A673 (cell line): ENCODE measurements at regions not wholly inside any gene's neighbourhood (a gene's known extent, or its start where the extent isn't known, plus 50 kb on each side); places are given as distances from the start of the nearest gene placed in this dataset.

Source experiments
- BruUV-seq: library from RNA; stranded (reverse); fragments of 400-500 nt; replicated peaks from 2 replicates; lab custom pipeline; 2021; lab: Mats Ljungman, UMichigan
- CTCF ChIA-PET: fragments of 300-600 bp; sonication (Branson Sonifier 250); formaldehyde crosslinking; loops from one replicate; lab custom pipeline; 2022; ENCODE audit warnings: antibody characterized with exemption; lab: Charles Lee
- POLR2A ChIA-PET: fragments of 300-600 bp; sonication (Branson Sonifier 250); formaldehyde crosslinking; loops from one replicate; lab custom pipeline; 2022; ENCODE audit warnings: antibody characterized with exemption; ENCODE audit not compliant: low non-redundant PET; lab: Charles Lee
- DNase-seq: peaks from one replicate; pipeline ENCODE4 v3.0.0-alpha.2; 2015; ENCODE audit warnings: low spot score
- H3K27ac ChIP-seq: fragments of 200-600 bp; sonication (generic); 2 replicates; pipeline ENCODE4 v1.5.1; 2016; ENCODE audit warnings: mixed run types, low read depth, mild to moderate bottlenecking, mixed read lengths, antibody characterized with exemption, low read length; ENCODE audit not compliant: poor library complexity, severe bottlenecking
- H3K27me3 ChIP-seq: fragments of 200-600 bp; sonication (generic); replicated peaks from 2 replicates; pipeline ENCODE4 v1.6.1; 2017; ENCODE audit warnings: mixed run types, low read depth, mild to moderate bottlenecking, mixed read lengths, antibody characterized with exemption, low read length; ENCODE audit not compliant: insufficient read depth, poor library complexity
- H3K36me3 ChIP-seq: fragments of 200-600 bp; sonication (generic); 2 replicates; pipeline ENCODE4 v1.6.1; 2016; ENCODE audit warnings: mixed run types, mild to moderate bottlenecking, mixed read lengths, antibody characterized with exemption, low read length; ENCODE audit not compliant: insufficient read depth, poor library complexity, severe bottlenecking
- H3K4me1 ChIP-seq: fragments of 200-600 bp; sonication (generic); 2 replicates; pipeline ENCODE4 v1.6.1; 2017; ENCODE audit warnings: mixed run types, mild to moderate bottlenecking, mixed read lengths, antibody characterized with exemption, low read length; ENCODE audit not compliant: insufficient read depth, poor library complexity, severe bottlenecking
- H3K4me3 ChIP-seq: fragments of 200-600 bp; sonication (generic); 2 replicates; pipeline ENCODE4 v1.5.1; 2016; ENCODE audit warnings: low read depth, mixed run types, mild to moderate bottlenecking, mixed read lengths, low read length; ENCODE audit not compliant: poor library complexity, severe bottlenecking
- H3K9me3 ChIP-seq: fragments of 200-600 bp; sonication (generic); 2 replicates; pipeline ENCODE4 v1.6.1; 2016; ENCODE audit warnings: mixed run types, low read depth, mild to moderate bottlenecking, mixed read lengths, antibody characterized with exemption, low read length; ENCODE audit not compliant: poor library complexity, severe bottlenecking
- EZH2 ChIP-seq: fragments of 200-600 bp; sonication (generic); IDR thresholded peaks from 2 replicates; pipeline ENCODE4 v1.6.1; 2017; ENCODE audit warnings: borderline replicate concordance, low read depth, mild to moderate bottlenecking, mixed read lengths, antibody characterized with exemption, low read length; ENCODE audit not compliant: poor library complexity, severe bottlenecking
- intact Hi-C: fragments of 100-400 bp; cut with micrococcal nuclease; formaldehyde crosslinking; loops from one replicate; pipeline ENCODE4 v1.10.0; 2022; ENCODE audit not compliant: unreplicated experiment
- TF ChIP-seq, protein P1 (sequence below): fragments of 300-800, 200-600 bp; sonication (generic); conservative IDR thresholded peaks from 2 replicates; pipeline ENCODE4 v1.5.1; 2017; ENCODE audit warnings: low read depth, mild to moderate bottlenecking, antibody characterized with exemption, low read length, moderate library complexity, mixed read lengths

DNA sequence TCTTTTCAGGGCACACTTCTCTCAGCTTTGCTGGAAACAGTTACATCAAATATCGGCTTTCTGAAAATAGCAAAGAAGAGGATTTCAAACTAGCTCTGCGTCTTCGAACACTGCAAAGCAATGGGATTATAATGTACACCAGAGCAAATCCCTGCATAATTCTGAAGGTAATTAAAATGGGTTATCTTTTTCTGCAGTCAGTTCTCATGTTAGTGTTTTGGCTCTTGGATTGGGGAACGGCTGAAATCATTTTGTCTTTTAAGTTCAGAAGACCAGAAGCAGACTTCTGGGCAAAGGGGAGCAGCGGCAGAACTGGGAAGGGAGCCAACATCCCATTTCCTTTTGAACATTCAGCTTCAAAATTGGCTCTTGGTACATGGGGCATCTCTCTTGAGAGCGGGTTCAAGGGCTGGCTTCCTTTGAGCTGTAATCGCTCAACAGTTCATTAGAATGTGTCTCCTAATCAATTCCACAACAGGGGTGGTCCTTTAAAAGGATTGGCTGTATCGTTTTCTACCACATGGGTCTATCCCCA is 110.2 kb upstream of the MTNR1B start:
- ChIA-PET POLR2A (no interaction called here), CTCF (no interaction called here)
- Histone ChIP-seq H3K27me3 (no peaks in the 10 kb centered on the region), H3K9me3 (no peaks in the 10 kb centered on the region), H3K4me3 (no peak overlapping the region), H3K27ac (no peak overlapping the region), H3K36me3 (no peaks in the 10 kb centered on the region), H3K4me1 (peaks cover 16% of the 10 kb centered on the region)
- TF ChIP-seq, protein P1, sequence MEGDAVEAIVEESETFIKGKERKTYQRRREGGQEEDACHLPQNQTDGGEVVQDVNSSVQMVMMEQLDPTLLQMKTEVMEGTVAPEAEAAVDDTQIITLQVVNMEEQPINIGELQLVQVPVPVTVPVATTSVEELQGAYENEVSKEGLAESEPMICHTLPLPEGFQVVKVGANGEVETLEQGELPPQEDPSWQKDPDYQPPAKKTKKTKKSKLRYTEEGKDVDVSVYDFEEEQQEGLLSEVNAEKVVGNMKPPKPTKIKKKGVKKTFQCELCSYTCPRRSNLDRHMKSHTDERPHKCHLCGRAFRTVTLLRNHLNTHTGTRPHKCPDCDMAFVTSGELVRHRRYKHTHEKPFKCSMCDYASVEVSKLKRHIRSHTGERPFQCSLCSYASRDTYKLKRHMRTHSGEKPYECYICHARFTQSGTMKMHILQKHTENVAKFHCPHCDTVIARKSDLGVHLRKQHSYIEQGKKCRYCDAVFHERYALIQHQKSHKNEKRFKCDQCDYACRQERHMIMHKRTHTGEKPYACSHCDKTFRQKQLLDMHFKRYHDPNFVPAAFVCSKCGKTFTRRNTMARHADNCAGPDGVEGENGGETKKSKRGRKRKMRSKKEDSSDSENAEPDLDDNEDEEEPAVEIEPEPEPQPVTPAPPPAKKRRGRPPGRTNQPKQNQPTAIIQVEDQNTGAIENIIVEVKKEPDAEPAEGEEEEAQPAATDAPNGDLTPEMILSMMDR: no peak
- TF ChIP-seq EZH2: no peak
- no TSS peak for BruUV-seq
- intact Hi-C loops: no loop called here
- DNase-seq: peak; percentile 31

- no peaks in the 10 kb centered on the region for H3K9me3 ChIP-seq
- intact Hi-C loops: no loop called here
- no peak for DNase-seq
- no peaks in the 10 kb centered on the region for H3K4me1 ChIP-seq
- H3K4me3 ChIP-seq: no peak overlapping the region
- BruUV-seq: no TSS peak
- H3K27me3 ChIP-seq: no peaks in the 10 kb centered on the region
- POLR2A ChIA-PET: no interaction called here
- CTCF ChIA-PET: no interaction called here
- H3K36me3 ChIP-seq: no peaks in the 10 kb centered on the region
- TF ChIP-seq, protein P1: peak; percentile 56
- no peak for TF ChIP-seq EZH2
- no peak overlapping the region for H3K27ac ChIP-seq
Observed at GRCh38 chr11:92861634-92862033, 107.8 kb upstream of the MTNR1B start.

- POLR2A ChIA-PET: no interaction called here
- BruUV-seq: no TSS peak
- CTCF ChIA-PET: no interaction called here
- intact Hi-C loops: no loop called here
- DNase-seq: no peak
- H3K9me3 ChIP-seq: no peaks in the 10 kb centered on the region
- no peaks in the 10 kb centered on the region for H3K27me3 ChIP-seq
- no peaks in the 10 kb centered on the region for H3K4me1 ChIP-seq
- no peak overlapping the region for H3K27ac ChIP-seq
- H3K36me3 ChIP-seq: no peaks in the 10 kb centered on the region
- H3K4me3 ChIP-seq: no peak overlapping the region
- TF ChIP-seq EZH2: no peak
- TF ChIP-seq, protein P1: no peak
Observed at GRCh38 chr11:92865352-92865751, 104.1 kb upstream of the MTNR1B start.
